Ascending aorta (tissue), 2 donors: ENCODE measurements at regions not wholly inside any gene's neighbourhood (a gene's known extent, or its start where the extent isn't known, plus 50 kb on each side); places are given as distances from the start of the nearest gene placed in this dataset.

Experiments
- DNase-seq, 2 donors: peaks; one replicate each; pipeline ENCODE4 v3.0.0-alpha.2; 2019; ENCODE audit warnings: low spot score in 2 of 2
- H3K27ac ChIP-seq, 2 donors: fragments of 200-600 bp; sonication (generic); one replicate each; pipeline ENCODE4 v1.5.1; 2016 to 2017; ENCODE audit warnings: mild to moderate bottlenecking in 1 of 2
- H3K27me3 ChIP-seq: fragments of 200-600 bp; sonication (generic); one replicate; pipeline ENCODE4 v1.5.1; 2017
- H3K36me3 ChIP-seq, 2 donors: fragments of 200-600 bp; sonication (generic); one replicate each; pipeline ENCODE4 v1.5.1; 2016
- H3K4me1 ChIP-seq, 2 donors: fragments of 200-600 bp; sonication (generic); one replicate each; pipeline ENCODE4 v1.5.1; 2016 to 2017; ENCODE audit warnings: mild to moderate bottlenecking in 1 of 2
- H3K4me3 ChIP-seq, 2 donors: fragments of 200-600 bp; sonication (generic); one replicate each; pipeline ENCODE4 v1.5.1; 2016 to 2017; ENCODE audit warnings: mild to moderate bottlenecking in 1 of 2
- H3K9me3 ChIP-seq, 2 donors: fragments of 200-600 bp; sonication (generic); one replicate each; pipeline ENCODE4 v1.5.1; 2016
- CTCF ChIP-seq, 3 experiments: fragments of 200-600 bp in 2 of 3; fragments of 450-650 bp in 1 of 3; sonication (generic) in 2 of 3; IDR thresholded peaks; one replicate each; pipeline ENCODE4 v1.5.1; 2016 to 2019; ENCODE audit warnings: antibody characterized with exemption in 3 of 3, mild to moderate bottlenecking in 1 of 3, moderate library complexity in 1 of 3
- intact Hi-C: fragments of 100-400 bp; cut with DNase I; formaldehyde crosslinking; loops from one replicate; pipeline ENCODE4 v1.15.1; 2023

GRCh38 chr1:213874789-213875188 lies 113.0 kb upstream of the PROX1 start:
- H3K9me3 ChIP-seq = no peaks in the 10 kb centered on the region
- no peak overlapping the region for H3K4me3 ChIP-seq
- intact Hi-C loops = no loop called here
- H3K27me3 ChIP-seq = no peaks in the 10 kb centered on the region
- H3K27ac ChIP-seq = no peak overlapping the region
- no peak for DNase-seq
- no peak for TF ChIP-seq CTCF (IDR thresholded peaks at IDR 0.05)
- H3K36me3 ChIP-seq = no peaks in the 10 kb centered on the region
- no peaks in the 10 kb centered on the region for H3K4me1 ChIP-seq

GRCh38 chr1:213876531-213876930 lies 111.2 kb upstream of the PROX1 start:
- Histone ChIP-seq H3K27ac (no peak overlapping the region), H3K36me3 (no peaks in the 10 kb centered on the region), H3K4me3 (no peak overlapping the region), H3K4me1 (no peaks in the 10 kb centered on the region), H3K9me3 (no peaks in the 10 kb centered on the region), H3K27me3 (no peaks in the 10 kb centered on the region)
- intact Hi-C loops = no loop called here
- DNase-seq = no peak
- no peak for TF ChIP-seq CTCF (IDR thresholded peaks at IDR 0.05)

- no peak for TF ChIP-seq CTCF (IDR thresholded peaks at IDR 0.05)
- H3K4me1 ChIP-seq = no peaks in the 10 kb centered on the region
- no peaks in the 10 kb centered on the region for H3K36me3 ChIP-seq
- DNase-seq = no peak
- no peak overlapping the region for H3K4me3 ChIP-seq
- no peaks in the 10 kb centered on the region for H3K27me3 ChIP-seq
- no peak overlapping the region for H3K27ac ChIP-seq
- H3K9me3 ChIP-seq = no peaks in the 10 kb centered on the region
- intact Hi-C loops = no loop called here
Observed at GRCh38 chr1:213883618-213884017, 104.2 kb upstream of the PROX1 start.

GRCh38 chr1:213884402-213884801 lies 103.4 kb upstream of the PROX1 start:
- Histone ChIP-seq H3K4me1 (no peaks in the 10 kb centered on the region), H3K9me3 (no peaks in the 10 kb centered on the region), H3K27ac (no peak overlapping the region), H3K4me3 (no peak overlapping the region), H3K36me3 (no peaks in the 10 kb centered on the region), H3K27me3 (no peaks in the 10 kb centered on the region)
- no peak for TF ChIP-seq CTCF (IDR thresholded peaks at IDR 0.05)
- intact Hi-C loops = no loop called here
- no peak for DNase-seq

GRCh38 chr1:213884942-213885341 lies 102.8 kb upstream of the PROX1 start:
- H3K27me3 ChIP-seq = no peaks in the 10 kb centered on the region
- intact Hi-C loops = no loop called here
- no peaks in the 10 kb centered on the region for H3K4me1 ChIP-seq
- H3K36me3 ChIP-seq = no peaks in the 10 kb centered on the region
- no peak overlapping the region for H3K4me3 ChIP-seq
- DNase-seq = no peak
- TF ChIP-seq CTCF (IDR thresholded peaks at IDR 0.05) = no peak
- H3K9me3 ChIP-seq = no peaks in the 10 kb centered on the region
- H3K27ac ChIP-seq = no peak overlapping the region

- Histone ChIP-seq H3K4me1 (no peaks in the 10 kb centered on the region), H3K27ac (no peak overlapping the region), H3K4me3 (no peak overlapping the region), H3K9me3 (no peaks in the 10 kb centered on the region), H3K27me3 (no peaks in the 10 kb centered on the region), H3K36me3 (no peaks in the 10 kb centered on the region)
- DNase-seq = no peak
- intact Hi-C loops = no loop called here
- TF ChIP-seq CTCF (IDR thresholded peaks at IDR 0.05) = no peak
Observed at GRCh38 chr1:213887842-213888241, 99.9 kb upstream of the PROX1 start.
